ENCODE measurements at regions not wholly inside any gene's neighbourhood (a gene's known extent, or its start where the extent isn't known, plus 50 kb on each side); places are given as distances from the start of the nearest gene placed in this dataset.

DNA sequence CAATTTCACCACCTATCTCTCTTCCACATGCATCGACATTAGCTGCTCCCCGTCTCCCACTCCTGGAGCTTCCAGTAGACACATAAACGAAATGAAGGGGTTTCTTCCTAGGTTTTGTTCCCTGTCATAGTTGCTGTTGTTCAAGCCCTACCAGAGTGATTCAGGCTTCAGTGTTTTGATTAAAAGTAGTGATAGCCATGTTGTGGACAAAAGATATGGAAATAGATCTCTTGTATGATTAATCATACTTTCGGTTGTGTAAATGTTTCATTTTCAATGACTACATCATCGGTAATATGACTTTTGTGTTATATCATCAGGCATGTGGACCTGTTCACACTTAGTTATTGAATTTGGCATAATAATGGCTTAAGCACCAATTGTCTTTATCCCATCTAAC lies 96.5 kb upstream of the KLF3 start:
- no peak for TF ChIP-seq EZH2phosphoT487 (IDR thresholded peaks at IDR 0.05; ENCODE audit: low read depth)
- TF ChIP-seq, protein P1, sequence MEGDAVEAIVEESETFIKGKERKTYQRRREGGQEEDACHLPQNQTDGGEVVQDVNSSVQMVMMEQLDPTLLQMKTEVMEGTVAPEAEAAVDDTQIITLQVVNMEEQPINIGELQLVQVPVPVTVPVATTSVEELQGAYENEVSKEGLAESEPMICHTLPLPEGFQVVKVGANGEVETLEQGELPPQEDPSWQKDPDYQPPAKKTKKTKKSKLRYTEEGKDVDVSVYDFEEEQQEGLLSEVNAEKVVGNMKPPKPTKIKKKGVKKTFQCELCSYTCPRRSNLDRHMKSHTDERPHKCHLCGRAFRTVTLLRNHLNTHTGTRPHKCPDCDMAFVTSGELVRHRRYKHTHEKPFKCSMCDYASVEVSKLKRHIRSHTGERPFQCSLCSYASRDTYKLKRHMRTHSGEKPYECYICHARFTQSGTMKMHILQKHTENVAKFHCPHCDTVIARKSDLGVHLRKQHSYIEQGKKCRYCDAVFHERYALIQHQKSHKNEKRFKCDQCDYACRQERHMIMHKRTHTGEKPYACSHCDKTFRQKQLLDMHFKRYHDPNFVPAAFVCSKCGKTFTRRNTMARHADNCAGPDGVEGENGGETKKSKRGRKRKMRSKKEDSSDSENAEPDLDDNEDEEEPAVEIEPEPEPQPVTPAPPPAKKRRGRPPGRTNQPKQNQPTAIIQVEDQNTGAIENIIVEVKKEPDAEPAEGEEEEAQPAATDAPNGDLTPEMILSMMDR (IDR thresholded peaks at IDR 0.05; ENCODE audit: low read depth, low read length) = no peak
